ENCODE measurements at regions not wholly inside any gene's neighbourhood (a gene's known extent, or its start where the extent isn't known, plus 50 kb on each side); places are given as distances from the start of the nearest gene placed in this dataset.

DNA sequence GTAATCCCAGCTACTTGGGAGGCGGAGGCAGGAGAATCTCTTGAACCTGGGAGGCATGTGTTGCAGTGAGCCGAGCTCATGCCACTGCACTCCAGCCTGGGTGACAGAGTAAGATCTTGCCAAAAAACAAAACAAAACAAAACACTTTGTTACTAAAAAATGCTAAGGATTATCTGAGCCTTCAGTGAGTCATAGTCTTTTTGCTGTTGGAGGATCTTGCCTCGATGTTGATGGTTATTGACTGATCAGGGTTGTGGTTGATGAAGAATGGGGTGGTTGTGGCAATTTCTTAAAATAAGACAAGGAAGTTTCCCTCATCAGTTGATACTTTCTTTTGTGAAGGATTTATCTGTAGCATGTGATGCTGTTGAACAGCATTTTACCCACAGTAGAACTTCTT is 196.8 kb upstream of the HDDC2 start:
- DNase-seq: no peak

DNA sequence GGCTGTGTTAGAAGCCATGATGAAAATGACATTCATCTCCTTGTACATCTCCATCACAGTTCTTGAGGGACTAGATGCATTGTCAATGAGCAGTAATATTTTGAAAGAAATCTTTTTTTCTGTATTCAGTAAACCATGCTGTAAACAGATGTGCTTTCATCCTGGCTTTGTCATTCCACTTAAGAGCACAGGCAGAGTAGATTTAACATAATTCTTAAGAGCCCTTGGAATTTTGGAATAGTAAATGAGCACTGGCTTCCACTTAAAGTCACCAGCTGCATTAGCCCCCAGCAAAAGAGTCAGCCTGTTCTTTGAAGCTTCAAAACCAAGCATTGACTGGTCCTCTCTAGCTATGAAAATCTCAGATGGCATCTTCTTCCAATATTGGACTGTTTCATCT is 197.8 kb upstream of the HDDC2 start:
- DNase-seq: no peak

DNA sequence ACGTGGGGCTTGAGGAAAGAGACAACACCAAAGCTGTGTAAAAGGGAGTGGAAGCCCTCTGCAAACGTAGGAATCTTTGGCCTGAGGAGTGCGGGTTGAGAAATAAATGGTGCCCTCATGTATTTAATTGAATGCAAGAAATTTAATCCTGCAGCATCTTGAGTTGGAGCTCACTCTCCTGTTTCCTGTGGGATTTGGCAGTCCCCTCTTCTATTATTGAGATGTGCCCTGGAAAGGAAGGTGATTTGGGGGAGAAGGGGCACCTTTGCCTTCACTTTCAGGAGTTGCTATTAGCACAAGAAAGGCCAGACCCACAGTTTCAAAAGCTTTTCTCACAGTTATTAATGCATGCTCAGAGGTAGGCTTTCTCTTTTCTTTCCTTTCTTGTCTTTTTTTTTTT is 201.4 kb upstream of the HDDC2 start:
- DNase-seq: no peak

DNA sequence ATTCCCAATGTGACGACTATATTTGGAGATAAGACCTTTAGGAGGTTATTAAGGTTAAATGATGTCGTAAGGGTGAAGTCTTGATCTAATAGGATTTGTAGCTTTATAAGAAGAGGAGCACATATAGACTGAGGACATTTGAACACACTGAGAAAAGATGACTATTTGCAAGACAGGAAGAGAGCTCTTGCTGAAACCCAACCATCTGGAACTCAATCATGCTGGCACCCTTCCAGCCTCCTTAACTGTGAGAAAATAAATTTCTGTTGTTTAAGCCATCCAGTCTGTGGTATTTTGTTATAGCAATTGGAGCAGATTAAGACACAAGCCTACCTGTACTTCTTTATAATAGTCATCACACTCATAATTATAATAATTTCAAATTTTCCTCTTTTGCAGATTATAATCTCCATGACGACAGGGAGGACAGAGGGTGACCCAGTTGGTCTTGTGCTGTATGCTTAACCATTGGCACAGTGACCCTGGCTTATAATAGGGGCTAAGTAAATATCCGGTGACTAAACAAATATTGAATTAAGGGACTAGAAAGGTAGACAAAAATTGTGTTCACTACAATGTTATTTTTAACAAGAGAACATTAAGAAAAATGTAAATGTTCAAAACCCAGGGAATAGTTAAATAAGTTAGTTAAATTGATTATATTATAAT is 206.4 kb upstream of the HDDC2 start:
- no peak for DNase-seq

DNA sequence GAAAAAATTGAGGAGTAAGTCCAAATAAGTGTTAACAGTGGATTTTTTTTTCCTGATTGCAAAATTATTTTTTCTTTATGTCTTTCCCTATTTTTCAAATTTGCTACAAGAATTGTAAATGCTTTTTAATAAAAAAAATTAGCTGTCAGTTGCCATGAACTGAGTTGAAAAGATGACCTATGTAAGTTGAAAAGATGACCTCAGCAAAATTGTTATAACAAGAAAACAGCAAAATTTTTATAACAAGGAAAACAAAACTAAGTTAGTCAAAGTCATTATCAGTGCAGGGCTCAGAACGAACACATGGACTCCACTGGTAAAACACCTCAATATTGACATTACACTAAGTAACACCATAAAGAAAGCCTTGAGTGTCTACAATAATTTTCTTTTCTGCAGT is 207.0 kb upstream of the HDDC2 start:
- DNase-seq: no peak

DNA sequence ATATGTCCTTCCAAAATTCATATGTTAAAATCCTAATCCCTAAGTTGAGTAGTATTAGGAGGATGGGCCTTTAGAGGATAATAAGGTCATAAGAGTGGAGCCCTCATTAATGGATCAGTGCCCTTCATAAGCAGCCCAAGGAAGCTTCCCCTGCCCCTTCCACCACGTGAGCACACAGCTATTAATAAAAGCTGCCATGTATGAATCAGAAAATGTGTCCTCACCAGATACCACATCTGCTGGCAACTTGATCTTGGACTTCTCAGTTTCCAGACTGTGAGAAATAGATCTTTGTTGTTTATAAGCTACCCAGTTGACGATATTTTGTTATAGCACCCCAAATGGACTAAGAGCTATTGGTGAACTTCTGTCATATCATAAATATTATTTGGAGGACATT is 207.7 kb upstream of the HDDC2 start:
- no peak for DNase-seq

DNA sequence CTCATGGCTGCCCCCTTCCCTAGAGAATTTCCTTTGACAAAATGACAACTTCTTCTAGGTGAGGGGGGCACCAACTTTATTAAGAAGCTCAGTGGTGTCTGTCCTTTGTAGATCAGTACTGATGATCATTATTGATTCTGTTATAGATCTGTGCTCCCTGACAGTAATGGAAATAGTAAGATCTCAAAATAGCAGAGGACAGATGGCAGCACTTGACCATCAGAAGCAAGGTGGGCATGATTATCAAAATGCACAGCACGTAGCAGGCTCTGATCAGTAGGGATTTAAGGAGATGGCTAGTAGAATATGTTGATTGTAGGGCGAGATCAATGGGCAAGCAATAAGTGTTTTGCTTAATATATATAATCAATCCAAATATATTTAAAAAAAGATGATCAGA is 208.6 kb upstream of the HDDC2 start:
- DNase-seq: no peak

DNA sequence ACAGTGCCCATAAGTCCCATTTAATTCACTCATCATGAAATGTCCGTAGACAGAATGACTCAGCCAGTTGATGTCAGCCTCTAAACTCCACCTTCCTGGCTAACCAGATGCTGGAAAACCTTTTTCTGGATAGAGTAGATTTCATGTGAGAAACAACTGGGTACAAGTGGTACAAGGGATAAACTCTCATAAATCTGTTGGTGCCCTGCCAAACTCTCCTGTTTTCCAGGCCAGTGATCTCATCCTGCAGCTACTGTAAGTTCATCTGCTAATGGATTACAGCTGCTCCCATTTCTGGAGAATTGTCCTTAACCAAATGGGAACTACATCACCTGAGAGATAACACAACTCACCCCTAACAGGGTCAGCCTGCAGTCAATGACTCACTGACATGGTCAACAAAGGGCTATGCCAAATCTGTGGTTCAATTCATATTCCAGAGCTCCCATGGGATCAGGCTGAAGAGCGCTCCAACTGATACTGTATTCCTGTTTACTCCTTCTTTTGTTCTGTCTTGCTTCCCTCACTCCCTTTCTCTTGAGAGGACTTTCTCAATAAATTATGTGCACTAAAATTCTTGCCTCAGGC is 210.1 kb upstream of the HDDC2 start:
- DNase-seq: no peak

DNA sequence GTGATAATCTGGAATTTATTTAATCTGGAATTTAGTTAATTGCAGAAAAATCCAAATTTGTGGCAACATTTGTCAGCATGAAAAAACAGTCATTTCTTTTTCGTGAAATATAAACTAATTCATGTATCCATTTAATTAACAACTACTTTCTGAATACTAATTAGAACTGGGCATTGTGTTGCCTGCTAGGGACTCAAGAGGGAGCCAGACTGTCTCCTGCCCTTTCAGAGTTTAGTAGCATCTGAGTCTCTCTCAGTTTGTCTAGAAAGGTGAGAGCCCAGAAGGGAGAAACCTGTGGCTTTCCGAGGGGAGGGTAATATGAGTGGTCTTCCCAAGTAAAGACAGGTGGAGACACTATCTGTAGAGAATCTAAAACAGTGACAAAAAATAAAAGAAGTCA is 210.9 kb upstream of the HDDC2 start:
- peak; percentile 35 for DNase-seq

DNA sequence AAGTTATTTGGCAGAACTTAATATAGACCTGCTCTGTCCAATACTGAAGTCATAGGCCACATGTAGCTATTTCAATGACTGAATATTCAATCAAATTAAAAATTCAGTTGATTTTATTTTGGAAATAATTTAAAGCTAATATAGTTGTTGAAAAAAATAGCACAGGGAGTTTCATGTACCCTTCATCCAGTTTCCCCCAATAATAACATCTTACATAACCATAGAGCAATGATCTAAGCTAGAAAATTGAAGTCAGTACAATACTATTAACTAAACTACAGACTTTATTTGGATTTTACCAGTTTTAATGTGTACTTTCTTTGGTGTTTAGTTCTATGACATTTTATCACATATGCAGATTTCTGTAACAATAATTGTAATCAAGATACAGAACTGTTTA is 212.2 kb upstream of the HDDC2 start:
- no peak for DNase-seq

DNA sequence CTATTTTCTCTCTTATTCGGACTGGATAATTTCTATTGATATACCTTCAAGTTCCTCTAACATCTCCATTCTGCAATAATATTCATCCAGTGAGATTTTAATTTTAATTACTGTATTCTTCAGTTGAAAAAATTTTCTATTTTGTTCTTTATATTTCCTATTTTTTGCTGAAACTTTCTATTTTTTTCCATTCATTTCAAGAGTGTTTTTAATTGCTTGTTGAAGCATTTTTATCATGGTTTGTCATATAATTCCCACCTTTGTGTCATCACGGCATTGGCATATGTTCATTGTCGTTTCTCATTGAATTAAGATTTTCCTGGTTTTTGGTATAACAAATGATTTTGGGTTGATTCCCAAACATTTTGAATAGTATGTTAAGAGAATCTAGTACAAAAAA is 214.9 kb upstream of the HDDC2 start:
- no peak for DNase-seq

DNA sequence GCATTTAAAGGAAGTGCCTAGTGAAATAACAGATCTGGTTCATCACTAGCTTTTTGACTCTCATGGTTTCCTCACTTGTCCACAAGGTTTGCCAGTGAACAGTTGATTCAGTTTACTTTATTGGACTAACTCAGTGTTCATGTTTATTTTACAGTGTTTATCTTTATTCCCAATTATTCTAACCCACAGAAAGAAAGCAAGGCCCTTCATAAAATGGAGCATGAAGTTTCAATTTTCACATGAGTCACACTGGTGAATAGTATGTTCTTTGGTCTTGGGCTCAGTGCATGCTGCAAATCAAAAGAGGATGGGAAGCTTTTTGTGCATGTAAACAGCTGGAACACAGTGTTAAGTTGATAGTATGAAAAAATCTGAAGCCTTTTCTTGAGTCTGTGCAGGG is 217.6 kb upstream of the HDDC2 start:
- DNase-seq: no peak

DNA sequence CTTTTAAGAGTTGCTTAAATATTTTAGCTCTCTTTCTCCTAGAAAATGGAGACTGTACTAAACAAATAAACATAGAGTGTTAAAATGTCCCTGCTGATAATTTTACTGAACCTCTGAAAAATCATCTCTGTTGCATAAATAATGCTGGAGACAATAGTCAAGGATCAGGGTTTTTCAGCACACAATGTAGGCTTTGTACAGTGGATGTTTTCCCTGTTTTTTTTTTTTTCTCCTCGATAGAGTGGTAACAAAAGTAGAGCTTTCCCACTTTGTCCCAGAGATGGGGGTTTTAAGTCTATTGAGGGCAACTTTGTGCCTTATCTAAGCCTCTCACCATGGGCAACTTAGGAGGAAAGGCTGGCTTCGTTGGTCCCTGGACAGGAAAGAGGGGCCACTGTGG is 222.6 kb upstream of the HDDC2 start:
- no peak for DNase-seq

DNA sequence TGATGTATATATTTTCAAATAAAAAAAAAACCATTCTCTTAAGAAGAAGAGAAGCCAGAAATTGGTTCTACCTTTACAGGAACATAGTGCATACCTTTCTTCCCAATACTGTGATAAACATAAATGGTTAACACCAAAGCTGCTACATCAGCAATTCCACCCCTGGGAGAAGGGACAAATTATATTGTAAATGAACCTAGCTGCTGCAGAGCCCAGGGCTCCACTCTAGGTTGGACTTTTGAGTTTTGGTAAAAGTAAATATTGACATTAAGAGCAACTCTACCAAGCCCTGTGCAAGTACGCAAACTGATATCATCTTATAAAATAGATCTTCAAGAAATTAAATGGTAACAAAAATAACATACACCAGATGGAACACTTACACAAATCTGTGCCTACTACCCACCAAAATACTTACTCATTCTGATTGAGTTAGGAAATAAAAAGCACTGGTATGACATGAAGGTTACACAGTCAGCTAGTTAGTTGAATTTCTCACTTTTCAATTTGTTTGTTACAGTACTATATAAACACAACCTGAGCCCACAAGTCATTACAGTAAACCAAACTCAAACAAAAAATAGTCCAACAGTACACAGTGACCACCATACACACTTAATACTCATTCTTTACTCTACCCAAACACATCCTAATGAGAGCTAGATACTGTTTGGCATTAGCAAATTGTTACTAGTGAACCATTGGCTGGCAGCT is 223.3 kb upstream of the HEY2 start:
- DNase-seq: no peak

DNA sequence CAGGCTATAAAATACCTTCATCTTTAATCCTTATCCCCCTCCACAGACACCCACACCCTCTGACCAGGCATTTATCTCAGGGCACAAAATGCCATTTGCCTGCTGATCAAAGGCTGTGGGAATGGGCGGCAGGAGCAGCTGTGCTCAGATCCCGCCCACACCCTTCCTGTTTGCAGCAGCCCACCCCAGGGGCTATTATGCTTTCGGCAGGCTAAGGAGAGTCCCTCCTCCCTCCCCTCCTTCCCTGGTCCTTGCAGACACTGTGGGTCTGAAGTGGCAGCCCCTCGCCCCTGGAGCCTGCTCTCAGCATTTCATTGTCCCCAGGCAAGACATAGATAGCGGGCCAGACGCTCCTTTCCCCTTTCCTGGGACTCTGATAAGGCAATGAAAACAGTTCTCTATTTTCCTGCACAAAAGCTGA is 220.8 kb upstream of the HEY2 start:
- peak; percentile 86 for DNase-seq

DNA sequence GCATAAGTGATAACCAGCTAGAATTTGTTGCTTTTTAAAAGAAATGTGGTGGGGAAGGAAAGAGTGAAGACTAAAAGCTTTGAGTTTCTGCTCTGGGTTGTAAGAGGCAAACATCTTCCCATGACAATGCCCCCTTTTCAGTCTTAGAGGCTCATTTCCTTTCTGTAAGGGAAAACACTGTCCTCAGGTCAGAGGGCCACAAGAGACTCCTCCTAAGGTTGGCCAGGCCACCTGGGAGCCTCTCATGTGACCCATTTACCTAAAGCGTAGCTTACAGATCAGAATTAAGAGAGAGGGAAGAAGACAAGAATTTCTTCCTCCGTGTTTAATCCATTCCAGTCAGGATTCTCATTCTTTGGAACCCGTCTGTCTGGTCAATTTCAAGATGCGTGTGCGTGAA is 220.4 kb upstream of the HEY2 start:
- DNase-seq: no peak

DNA sequence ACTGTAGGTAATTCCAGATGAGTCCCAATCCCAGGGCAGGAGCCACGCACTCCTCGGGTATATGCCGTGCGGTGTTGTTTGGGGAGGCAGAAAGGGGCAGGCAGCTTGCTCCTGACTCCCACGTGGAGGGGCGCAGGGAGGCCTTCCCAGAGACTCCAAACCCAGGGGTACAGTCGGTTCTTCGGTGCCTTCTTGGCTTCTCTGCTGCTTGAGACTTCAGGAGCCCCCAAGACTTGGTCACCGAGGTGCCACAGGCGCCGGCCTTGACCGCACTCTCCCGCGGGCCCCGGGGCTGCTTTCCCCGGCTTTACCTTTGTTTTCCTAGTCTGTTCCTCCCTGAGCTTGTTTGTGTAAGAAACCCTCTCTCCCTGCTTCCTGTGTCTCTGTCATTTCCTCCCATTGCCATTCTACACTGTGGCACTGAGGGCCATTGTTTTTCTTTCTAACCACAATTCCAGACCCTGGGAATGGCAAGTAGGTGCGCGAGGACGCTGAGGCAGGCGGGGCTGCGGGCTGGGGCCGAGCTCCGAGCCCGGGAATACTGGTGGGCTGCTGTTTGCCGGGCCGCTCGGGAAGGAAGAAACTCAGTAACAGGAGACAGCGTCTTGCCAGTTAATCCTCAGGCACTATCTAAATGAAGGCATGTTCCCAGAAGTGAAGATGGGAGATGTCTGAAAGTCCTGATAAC is 215.6 kb upstream of the HEY2 start:
- DNase-seq: no peak

DNA sequence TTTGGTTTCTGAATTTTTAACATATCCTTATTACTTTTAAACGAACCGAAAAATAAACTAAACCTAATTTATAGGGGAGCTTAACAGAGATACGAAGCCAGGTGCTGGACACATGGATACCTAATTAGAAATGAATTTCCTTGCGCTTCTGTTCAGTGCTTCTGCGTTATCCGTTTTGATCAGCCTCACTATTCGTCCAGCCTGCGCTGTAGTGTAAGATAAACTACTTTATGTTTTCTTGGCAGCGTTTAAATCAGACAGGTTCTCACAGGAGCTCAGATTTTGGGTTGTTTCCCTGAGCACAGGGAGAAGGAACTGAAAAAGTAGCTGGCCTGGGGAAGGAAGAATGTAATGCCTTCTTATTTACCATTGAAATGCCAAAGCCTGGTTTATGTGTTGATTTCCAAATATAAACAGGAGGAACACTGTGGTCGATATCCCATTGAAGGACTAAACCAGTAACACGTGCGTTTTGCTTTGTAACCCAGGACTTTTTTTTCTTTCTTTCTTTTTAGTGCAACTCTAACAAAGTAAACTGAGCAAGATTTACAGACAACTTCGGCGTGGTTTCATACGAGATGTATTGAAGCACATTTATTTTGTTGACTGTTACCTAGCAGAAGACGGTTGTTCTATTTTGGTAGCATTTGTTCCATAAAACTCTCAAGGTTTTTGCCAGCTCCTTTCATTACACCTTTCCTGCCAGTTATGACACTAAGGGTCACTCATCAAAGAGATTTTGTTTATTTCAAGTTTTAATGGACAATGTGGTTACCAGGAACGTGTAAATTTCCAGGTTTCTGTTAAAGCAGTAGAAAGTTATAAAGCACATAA is 214.8 kb upstream of the HEY2 start:
- DNase-seq: no peak

DNA sequence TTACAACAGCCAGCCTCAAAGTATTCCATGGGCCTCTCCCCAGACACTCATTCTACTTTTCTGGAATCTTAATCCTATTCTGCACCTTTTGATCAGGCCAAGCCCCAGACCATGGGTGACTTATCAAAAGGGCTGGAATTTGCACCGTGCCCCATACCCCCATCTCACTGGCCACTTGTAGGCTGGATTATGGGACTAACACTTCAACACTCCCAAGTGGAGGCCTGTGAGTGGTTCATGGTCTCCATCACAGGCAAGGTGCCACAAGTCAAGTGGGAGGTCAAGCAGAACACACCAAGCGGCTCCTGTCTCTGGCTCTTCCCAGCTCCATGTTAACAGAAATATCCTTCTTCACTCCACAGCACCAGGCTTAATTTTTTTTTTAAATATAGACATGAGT is 212.3 kb upstream of the HEY2 start:
- no peak for DNase-seq

DNA sequence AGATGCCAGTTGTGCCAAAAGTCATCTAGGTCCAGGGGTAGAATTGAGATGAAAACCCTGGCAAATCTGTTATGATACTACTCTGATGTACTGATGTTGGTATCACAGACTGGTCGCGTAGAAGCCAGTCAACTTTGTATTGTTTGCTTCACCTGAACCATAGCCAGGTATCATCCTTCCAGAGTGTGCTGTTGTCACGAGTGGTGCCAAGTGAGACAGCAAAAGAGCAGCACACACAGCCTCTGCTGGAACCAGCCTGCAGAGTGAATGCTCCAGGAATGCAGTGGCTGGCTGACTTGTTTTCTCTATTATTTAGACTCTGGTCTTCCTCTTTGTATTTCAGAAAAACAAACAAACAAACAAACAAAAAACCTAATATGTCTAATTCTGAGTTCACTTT is 209.5 kb upstream of the HEY2 start:
- no peak for DNase-seq

DNA sequence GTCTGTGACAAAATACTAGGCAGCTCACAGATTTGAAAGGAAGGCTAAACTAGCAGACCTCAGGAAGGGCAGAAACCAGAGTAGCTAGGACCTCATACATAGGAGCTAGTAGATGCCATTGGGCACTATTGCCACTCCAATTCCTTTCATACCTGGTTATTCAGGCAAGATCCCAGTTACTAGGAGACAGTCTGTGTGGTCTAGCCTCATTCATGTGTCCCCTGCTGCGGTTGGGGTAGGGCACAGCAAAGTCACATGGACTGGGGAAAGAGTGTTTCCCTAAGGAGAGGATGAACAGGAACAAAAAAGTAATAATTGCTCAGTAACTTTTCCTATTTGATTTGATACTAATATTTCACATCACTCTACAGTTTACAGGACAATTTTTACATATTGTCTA is 204.6 kb upstream of the HEY2 start:
- no peak for DNase-seq

DNA sequence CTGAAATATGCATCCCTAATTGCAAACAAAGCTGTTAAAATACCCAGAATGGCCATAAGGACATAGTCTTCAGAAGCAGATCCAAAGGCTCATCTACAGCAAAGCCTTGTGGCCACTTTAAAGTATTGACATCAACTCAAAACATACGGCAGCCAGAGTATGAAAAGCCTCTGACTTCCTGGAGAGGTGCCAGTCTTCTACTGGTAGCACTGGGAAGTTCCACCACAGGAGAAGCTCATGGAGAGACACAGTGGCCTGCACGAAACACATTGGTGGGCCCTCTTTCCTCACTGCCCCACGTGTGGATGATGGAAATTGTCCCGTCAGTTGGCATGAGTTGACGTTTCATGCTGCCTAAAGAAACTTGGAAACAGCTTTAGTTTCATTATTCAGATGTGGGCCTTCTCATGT is 202.6 kb upstream of the HEY2 start:
- DNase-seq: peak; percentile 24

DNA sequence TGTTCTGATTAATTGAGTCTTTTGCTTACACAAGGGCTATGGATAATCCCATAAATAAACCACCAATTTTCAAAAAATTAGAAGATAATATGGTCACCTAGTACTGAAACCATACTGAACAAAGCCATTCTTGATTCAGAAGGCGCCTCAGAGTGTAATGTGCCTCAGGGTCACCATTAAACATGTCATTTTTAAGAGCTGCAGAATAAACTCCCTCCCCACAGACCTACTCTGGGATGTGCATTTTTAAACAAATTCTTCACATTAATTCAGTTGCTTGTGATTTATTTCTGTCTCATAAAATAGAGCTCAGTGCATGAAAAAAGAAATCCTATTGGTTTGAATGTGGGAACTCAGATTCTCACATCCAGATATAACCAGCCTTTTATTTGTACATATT is 202.1 kb upstream of the HEY2 start:
- DNase-seq: no peak
